ENCODE measurements at regions not wholly inside any gene's neighbourhood (a gene's known extent, or its start where the extent isn't known, plus 50 kb on each side); places are given as distances from the start of the nearest gene placed in this dataset.
"Not testable (repeated sequence)": the region's sequence is repeated elsewhere in the genome, so short reads cannot be mapped to it uniquely, and the experiment has no call there.

GRCh38 chr18:40124107-40124506, 1830.9 kb upstream of the PIK3C3 start:
- Histone ChIP-seq H3K36me3 (ENCODE audit: control insufficient read depth, insufficient read depth, low read length) (no peaks in the 10 kb centered on the region), H3K27me3 (replicated peaks; ENCODE audit: control insufficient read depth, insufficient read depth, low read length) (no peaks in the 10 kb centered on the region), H3K4me3 (replicated peaks; ENCODE audit: low read depth, low read length) (no peak overlapping the region)
- DNase-seq (ENCODE audit: extremely low read depth, insufficient read length) = no peak
- no peak for TF ChIP-seq CTCF (IDR thresholded peaks at IDR 0.05; ENCODE audit: insufficient read depth, low read length, poor library complexity, severe bottlenecking)

GRCh38 chr18:40120796-40121391, 1834.1 kb upstream of the PIK3C3 start:
- DNase-seq (ENCODE audit: extremely low read depth, insufficient read length) = no peak
- no peak for TF ChIP-seq CTCF (IDR thresholded peaks at IDR 0.05; ENCODE audit: insufficient read depth, low read length, poor library complexity, severe bottlenecking)
- Histone ChIP-seq H3K27me3 (replicated peaks; ENCODE audit: control insufficient read depth, insufficient read depth, low read length) (no peaks in the 10 kb centered on the region), H3K4me3 (replicated peaks; ENCODE audit: low read depth, low read length) (no peak overlapping the region), H3K36me3 (ENCODE audit: control insufficient read depth, insufficient read depth, low read length) (no peaks in the 10 kb centered on the region)

- no peak for TF ChIP-seq CTCF (IDR thresholded peaks at IDR 0.05; ENCODE audit: insufficient read depth, low read length, poor library complexity, severe bottlenecking)
- no peak for DNase-seq (ENCODE audit: extremely low read depth, insufficient read length)
- no peaks in the 10 kb centered on the region for H3K27me3 ChIP-seq (replicated peaks; ENCODE audit: control insufficient read depth, insufficient read depth, low read length)
- no peak overlapping the region for H3K4me3 ChIP-seq (replicated peaks; ENCODE audit: low read depth, low read length)
- no peaks in the 10 kb centered on the region for H3K36me3 ChIP-seq (ENCODE audit: control insufficient read depth, insufficient read depth, low read length)
These were observed 1834.7 kb upstream of the PIK3C3 start for GRCh38 chr18:40120356-40120755.

- not testable (repeated sequence) for DNase-seq (ENCODE audit: extremely low read depth, insufficient read length); H3K4me3 ChIP-seq (replicated peaks; ENCODE audit: low read depth, low read length); H3K27me3 ChIP-seq (replicated peaks; ENCODE audit: control insufficient read depth, insufficient read depth, low read length); H3K36me3 ChIP-seq (ENCODE audit: control insufficient read depth, insufficient read depth, low read length)
These were observed 1835.5 kb upstream of the PIK3C3 start for GRCh38 chr18:40119581-40119980.

- Histone ChIP-seq H3K4me3 (replicated peaks; ENCODE audit: low read depth, low read length) (no peak overlapping the region), H3K27me3 (replicated peaks; ENCODE audit: control insufficient read depth, insufficient read depth, low read length) (no peaks in the 10 kb centered on the region), H3K36me3 (ENCODE audit: control insufficient read depth, insufficient read depth, low read length) (no peaks in the 10 kb centered on the region)
- DNase-seq (ENCODE audit: extremely low read depth, insufficient read length) = no peak
- TF ChIP-seq CTCF (IDR thresholded peaks at IDR 0.05; ENCODE audit: insufficient read depth, low read length, poor library complexity, severe bottlenecking) = no peak
These were observed 1844.6 kb upstream of the PIK3C3 start for GRCh38 chr18:40110455-40110854.

- TF ChIP-seq CTCF (IDR thresholded peaks at IDR 0.05; ENCODE audit: insufficient read depth, low read length, poor library complexity, severe bottlenecking) = no peak
- no peak overlapping the region for H3K4me3 ChIP-seq (replicated peaks; ENCODE audit: low read depth, low read length)
These were observed 1845.6 kb upstream of the PIK3C3 start for GRCh38 chr18:40109252-40110049.

More at GRCh38 chr18:40109252-40110049, 1845.6 kb upstream of the PIK3C3 start:
- no peak for DNase-seq (ENCODE audit: extremely low read depth, insufficient read length)
- Histone ChIP-seq H3K27me3 (replicated peaks; ENCODE audit: control insufficient read depth, insufficient read depth, low read length) (no peaks in the 10 kb centered on the region), H3K36me3 (ENCODE audit: control insufficient read depth, insufficient read depth, low read length) (no peaks in the 10 kb centered on the region)

All from GM06990 (cell line).